Mucosa of descending colon (tissue), 3 donors: ENCODE measurements at regions not wholly inside any gene's neighbourhood (a gene's known extent, or its start where the extent isn't known, plus 50 kb on each side); places are given as distances from the start of the nearest gene placed in this dataset.

Source experiments
- ATAC-seq: fragments of 200-7000 bp; cut with Tn5 transposase; one replicate; pipeline ENCODE4 v1.9.1; 2020; ENCODE audit warnings: mild to moderate bottlenecking, moderate library complexity
- DNase-seq, 3 donors: peaks; one replicate each; pipeline ENCODE4 v3.0.0-alpha.2; 2020
- H3K36me3 ChIP-seq: fragments of 200-600 bp; one replicate; pipeline ENCODE4 v1.8.0; 2021; ENCODE audit warnings: low read depth, mild to moderate bottlenecking
- H3K4me1 ChIP-seq: fragments of 200-600 bp; one replicate; pipeline ENCODE4 v1.8.0; 2021; ENCODE audit warnings: low read depth, mild to moderate bottlenecking
- H3K4me3 ChIP-seq: fragments of 200-600 bp; one replicate; pipeline ENCODE4 v1.8.0; 2021; ENCODE audit warnings: mild to moderate bottlenecking
- H3K9me3 ChIP-seq: fragments of 200-600 bp; one replicate; pipeline ENCODE4 v1.8.0; 2021; ENCODE audit warnings: mild to moderate bottlenecking
- CTCF ChIP-seq: fragments of 200-600 bp; IDR thresholded peaks from one replicate; pipeline ENCODE4 v1.8.0; 2022; ENCODE audit warnings: antibody characterized with exemption, mild to moderate bottlenecking
- intact Hi-C, 2 donors: fragments of 100-400 bp; cut with DNase I in 1 of 2; cut with micrococcal nuclease in 1 of 2; formaldehyde crosslinking; loops; one replicate each; pipeline versions ENCODE4 v1.11.0 to v1.11.1; 2022; cut with DNase I, micrococcal nuclease
- donor health status: DM: no; HTN: no; CAD: no; lungs with moderate emphysema.
- donor health status: DM: no; HTN: no; CAD: no.
- donor health status: DM: no; HTN: yes; CAD: no.

- Histone ChIP-seq H3K36me3 (no peaks in the 10 kb centered on the region), H3K9me3 (no peaks in the 10 kb centered on the region), H3K4me3 (no peak overlapping the region), H3K4me1 (no peaks in the 10 kb centered on the region)
- no peak for DNase-seq
- intact Hi-C loops = no loop called here
- peak; percentile 20 for ATAC-seq
- TF ChIP-seq CTCF = no peak
Measured at GRCh38 chr12:24398605-24399004, 449.1 kb upstream of the SOX5 start.

GRCh38 chr12:24396224-24396623, 446.8 kb upstream of the SOX5 start:
- H3K4me1 ChIP-seq = no peaks in the 10 kb centered on the region
- no peaks in the 10 kb centered on the region for H3K9me3 ChIP-seq
- no peaks in the 10 kb centered on the region for H3K36me3 ChIP-seq
- DNase-seq (no peak), ATAC-seq (no peak)
- H3K4me3 ChIP-seq = no peak overlapping the region
- intact Hi-C loops = no loop called here
- no peak for TF ChIP-seq CTCF

DNA sequence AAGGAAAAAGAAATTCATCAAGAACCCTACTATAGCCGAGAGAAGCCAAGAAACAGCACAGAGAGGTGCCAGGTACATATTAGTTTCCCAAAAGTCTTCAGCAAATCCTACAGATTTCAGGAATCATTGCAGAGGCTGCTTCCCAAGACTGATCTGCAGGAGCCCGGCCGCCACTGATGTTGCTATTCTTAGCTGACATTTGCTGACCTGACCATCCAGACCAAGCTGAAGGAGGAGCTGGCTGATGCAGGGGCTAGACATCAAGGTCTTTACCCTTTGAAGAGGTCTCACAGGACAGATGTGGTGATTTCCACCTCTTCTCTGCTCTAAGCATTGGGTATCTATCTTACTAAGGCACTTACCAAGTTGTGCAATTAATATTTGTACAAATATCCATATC, 444.8 kb upstream of the SOX5 start:
- intact Hi-C loops = no loop called here

DNA sequence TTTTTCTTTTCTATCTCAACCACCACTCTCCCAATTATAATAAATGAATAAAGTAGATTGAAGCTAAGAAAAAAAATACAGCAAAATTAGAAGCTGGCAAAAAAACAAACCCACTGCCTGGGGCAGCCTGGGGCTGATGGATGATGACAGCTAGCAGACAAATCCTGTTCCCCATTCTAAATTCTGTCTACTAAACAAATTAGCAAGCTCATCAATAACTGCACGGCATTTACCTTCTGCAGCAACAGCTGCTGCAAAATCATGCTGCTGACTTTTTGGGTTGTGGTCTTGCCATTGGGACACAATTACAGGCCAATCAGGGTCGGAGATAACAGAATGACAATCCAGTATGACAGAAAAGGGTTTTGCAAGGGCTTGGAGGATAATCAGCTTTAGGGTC, 443.6 kb upstream of the SOX5 start:
- no peaks in the 10 kb centered on the region for H3K36me3 ChIP-seq
- no peak for ATAC-seq
- TF ChIP-seq CTCF = no peak
- no peaks in the 10 kb centered on the region for H3K9me3 ChIP-seq
- intact Hi-C loops = no loop called here
- H3K4me3 ChIP-seq = no peak overlapping the region
- no peak for DNase-seq
- no peaks in the 10 kb centered on the region for H3K4me1 ChIP-seq

More for the DNA sequence above, 444.8 kb upstream of the SOX5 start:
- TF ChIP-seq CTCF = no peak
- Histone ChIP-seq H3K4me3 (no peak overlapping the region), H3K9me3 (no peaks in the 10 kb centered on the region), H3K4me1 (no peaks in the 10 kb centered on the region), H3K36me3 (no peaks in the 10 kb centered on the region)
- DNase-seq = no peak
- no peak for ATAC-seq

- intact Hi-C loops = no loop called here
- Histone ChIP-seq H3K4me1 (no peaks in the 10 kb centered on the region), H3K4me3 (no peak overlapping the region), H3K36me3 (no peaks in the 10 kb centered on the region), H3K9me3 (no peaks in the 10 kb centered on the region)
- ATAC-seq = no peak
- TF ChIP-seq CTCF = no peak
- DNase-seq = no peak
Measured at GRCh38 chr12:24389394-24389793, 439.9 kb upstream of the SOX5 start.

DNA sequence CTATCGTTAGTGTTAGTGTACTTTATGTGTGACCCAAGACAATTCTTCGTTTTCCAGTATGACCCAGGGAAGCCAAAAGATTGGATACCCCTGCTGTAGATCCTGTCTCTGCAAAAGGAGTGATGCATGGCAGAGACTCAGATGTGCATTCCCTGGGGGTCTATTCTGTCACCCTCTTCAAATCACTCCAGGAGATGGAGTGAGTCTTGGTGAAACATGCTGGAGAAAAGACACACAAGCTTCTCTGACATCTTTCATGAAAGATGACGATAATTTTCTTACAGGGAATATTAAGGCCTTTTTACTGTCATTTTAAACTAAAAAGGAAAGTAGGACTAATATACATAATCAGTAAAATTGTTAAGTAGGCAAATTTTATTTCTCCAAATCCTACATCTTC, 437.9 kb upstream of the SOX5 start:
- DNase-seq (no peak), ATAC-seq (no peak)

More for the DNA sequence above, 437.9 kb upstream of the SOX5 start:
- Histone ChIP-seq H3K9me3 (no peaks in the 10 kb centered on the region), H3K4me1 (no peaks in the 10 kb centered on the region), H3K36me3 (no peaks in the 10 kb centered on the region), H3K4me3 (no peak overlapping the region)
- intact Hi-C loops = no loop called here
- TF ChIP-seq CTCF = no peak
